ENCODE measurements at regions not wholly inside any gene's neighbourhood (a gene's known extent, or its start where the extent isn't known, plus 50 kb on each side); places are given as distances from the start of the nearest gene placed in this dataset.
A peak's percentile ranks its signal among the peaks of the same experiment; 100 is the strongest.
"Not testable (repeated sequence)": the region's sequence is repeated elsewhere in the genome, so short reads cannot be mapped to it uniquely, and the experiment has no call there.

DNA sequence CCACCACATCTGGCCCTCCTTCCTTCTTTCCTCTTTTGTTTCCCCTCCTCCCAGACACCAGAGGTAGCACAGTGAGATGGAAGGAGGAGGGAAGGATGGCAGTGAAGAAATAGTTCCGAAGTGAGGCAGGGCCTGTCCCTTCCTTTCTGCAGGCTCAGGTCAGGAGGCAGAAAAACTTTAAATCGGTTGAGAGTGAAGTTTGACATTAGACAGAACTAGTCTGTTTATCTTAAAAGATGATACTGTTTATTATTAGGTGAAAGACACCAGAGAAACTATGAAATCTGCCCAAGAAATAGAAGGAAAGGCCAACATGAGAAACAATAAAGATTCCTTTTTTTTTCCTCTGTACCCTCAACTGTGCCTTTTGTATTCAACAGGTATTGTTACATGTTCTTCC is 670.3 kb downstream of the UTRN start:
- no peak for DNase-seq (ENCODE audit: low read depth)

DNA sequence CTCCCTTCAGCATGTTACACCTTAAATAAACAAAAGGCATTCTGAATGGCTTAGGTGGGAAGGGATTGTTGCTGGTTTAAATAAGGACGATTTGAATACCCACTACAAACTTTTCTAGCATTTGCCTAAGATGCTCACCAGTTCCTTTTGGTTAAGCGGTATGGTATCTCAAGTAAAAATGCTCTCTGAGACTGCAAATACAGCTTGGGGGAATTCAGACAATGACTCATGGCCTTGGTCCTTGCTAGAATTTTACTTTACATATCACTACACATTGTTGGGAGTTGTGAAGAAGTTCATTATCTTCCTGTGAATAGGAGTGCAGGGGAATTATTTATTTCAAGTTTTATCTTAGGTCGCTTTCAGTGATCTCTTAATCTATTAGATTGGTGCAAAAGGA is 670.7 kb downstream of the UTRN start:
- peak; percentile 62 for DNase-seq (ENCODE audit: low read depth)

DNA sequence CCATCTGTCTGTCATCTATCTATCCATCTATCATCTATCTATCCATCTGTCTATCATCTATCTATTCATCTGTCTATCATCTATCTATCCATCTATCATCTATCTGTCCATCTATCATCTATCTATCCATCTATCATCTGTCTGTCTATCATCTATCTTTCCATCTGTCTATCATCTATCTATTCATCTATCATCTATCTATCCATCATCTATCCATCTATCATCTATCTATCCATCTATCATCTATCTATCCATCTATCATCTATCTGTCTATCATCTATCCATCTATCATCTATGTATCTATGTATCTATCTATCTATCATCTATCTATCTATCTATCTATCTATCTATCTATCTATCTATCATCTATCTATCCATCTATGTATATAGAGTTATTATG is 671.6 kb downstream of the UTRN start:
- not testable (repeated sequence) for DNase-seq (ENCODE audit: low read depth)

DNA sequence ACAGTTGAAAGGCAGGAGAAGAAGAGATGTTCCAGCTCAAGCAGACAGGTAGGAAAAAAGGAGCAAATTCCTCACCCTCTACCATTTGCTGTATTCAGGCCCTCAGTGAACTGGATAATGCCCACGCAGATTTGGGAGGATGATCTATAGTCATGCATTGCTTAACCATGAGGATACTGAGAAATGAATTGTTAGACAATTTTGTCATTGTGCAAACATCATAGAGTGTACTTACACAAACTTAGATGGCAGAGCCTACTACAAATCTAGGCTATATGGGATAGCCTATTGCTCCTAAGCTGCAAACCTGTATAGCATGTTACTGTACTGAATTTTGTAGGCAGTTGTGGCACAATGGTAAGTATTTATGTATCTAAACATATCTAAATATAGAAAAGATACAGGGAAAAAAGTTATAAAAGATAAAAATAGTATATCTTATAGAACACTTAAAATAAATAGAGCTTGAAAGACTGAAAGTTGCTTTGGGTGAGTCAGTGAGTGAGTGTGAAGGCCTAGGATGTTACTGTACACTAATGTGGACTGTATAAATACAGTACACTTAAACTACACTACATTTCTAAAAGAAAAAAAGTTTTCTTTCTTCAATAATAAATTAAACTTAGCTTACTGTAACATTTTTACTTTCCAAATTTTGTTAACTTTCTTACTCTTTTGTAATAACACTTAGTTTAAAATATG is 672.3 kb downstream of the UTRN start:
- no peak for DNase-seq (ENCODE audit: low read depth)

DNA sequence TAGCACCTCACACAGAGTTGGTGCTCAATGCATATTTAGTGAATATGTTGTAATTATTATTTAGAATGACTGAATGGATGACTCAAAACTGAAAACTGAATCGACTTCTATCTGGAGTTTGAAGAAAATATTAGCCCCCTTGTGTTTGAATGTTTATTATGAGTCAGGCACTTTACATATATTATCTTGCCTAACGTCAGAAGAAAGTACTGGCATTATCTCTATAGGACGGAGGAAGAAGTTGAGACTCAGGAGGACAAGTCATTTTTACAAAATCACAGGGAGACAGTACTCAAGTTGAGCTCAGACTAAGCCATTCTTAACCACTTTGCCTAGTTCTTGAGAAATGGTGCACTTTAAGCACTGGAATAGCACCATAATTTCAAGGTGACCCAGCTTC is 684.0 kb downstream of the UTRN start:
- DNase-seq (ENCODE audit: low read depth) = no peak

DNA sequence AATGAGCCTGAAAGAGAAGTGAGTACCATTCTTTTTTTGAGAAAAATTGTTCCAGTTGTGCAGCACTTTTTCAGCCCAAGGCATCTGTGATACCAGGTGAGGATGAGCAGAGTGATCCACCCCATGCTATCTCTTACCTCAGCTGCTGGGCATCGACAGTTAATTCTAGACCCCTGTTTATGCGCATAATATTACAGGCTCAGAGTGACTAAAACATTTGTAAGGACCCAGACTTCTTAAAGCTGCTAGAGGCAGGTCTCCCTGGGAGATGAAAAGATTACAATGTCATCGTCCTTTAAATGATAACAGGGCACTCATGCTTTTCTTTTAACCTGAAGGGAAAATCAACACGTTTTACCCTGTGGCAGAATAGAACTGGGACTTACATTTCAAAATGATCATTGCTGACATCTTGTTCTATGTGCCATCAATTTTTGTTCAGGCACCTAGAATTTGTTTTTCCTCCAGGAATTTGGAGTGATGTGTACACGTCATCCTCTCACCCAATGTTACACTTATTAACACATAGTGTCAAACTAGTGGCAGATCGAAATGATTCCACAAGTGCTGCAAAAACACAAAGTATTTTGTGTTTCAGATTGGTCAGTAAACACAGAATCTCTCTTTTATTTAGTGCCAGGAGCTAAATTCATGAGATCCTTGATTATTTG is 684.6 kb downstream of the UTRN start:
- DNase-seq (ENCODE audit: low read depth) = no peak

DNA sequence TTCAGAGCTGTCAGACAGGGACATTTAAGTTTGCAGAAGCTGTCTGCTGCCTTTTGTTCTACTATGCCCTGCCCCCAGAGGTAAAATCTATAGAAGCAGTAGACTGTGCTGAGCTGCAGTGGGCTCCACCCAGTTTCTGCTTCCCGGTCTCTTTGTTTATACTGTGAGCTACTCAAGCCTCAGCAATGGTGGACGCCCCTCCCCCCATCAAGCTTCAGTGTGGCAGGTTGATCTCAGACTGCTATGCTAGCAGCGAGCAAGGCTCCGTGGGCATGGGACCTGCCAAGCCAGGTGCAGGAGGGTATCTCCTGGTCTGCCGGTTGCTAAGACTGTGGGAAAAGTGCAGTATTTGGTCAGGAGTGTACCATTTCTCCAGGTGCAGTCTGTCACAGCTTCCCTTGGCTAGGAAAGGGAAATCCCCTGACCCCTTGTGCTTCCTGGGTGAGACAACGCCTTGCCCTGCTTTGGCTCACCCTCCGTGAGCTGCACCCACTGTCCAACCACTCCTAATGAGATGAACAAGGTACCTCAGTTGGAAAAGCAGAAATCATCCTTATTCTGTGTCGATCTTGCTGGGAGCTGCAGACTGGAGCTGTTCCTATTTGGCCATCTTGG is 692.2 kb downstream of the UTRN start:
- DNase-seq (ENCODE audit: low read depth) = peak; percentile 21

DNA sequence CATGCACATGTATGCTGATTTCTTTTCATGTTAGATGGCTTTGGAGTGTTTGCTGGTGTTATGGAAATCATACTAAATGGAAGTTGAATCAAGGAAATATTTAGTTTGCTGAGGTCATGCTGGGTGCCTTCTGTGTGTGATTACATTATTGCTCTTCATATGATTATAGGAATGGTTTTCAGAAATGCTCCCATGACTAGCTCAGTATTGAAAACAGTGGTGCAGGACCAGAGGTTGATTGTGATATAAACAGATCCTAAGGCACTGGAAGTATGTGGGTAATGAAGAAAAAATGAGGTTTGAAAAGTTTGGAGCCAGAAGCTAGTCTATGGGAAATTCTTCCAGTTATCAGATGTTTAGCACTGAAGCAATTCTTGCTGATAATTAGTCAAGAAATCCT is 693.1 kb downstream of the UTRN start:
- DNase-seq (ENCODE audit: low read depth) = no peak

DNA sequence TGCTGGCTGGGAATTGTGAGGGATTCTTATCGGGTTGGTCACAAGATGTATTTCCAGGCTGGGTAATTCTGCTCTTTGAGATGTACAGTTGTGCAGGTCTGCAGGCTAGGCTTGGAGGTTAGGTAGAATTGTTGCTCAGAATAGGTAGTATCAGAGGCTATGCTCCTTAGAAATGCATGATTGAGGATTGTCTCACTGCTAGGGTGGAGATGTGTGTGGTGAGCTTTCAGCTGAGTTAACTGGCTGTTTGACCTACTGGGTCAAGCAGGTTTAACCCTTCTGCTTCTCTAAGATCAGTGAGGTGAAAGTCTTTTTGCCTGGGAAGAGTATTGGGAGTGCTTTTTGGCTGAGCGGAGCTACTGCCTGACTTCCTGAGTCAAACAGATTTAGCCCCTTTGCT is 701.1 kb downstream of the UTRN start:
- peak; percentile 54 for DNase-seq (ENCODE audit: low read depth)

DNA sequence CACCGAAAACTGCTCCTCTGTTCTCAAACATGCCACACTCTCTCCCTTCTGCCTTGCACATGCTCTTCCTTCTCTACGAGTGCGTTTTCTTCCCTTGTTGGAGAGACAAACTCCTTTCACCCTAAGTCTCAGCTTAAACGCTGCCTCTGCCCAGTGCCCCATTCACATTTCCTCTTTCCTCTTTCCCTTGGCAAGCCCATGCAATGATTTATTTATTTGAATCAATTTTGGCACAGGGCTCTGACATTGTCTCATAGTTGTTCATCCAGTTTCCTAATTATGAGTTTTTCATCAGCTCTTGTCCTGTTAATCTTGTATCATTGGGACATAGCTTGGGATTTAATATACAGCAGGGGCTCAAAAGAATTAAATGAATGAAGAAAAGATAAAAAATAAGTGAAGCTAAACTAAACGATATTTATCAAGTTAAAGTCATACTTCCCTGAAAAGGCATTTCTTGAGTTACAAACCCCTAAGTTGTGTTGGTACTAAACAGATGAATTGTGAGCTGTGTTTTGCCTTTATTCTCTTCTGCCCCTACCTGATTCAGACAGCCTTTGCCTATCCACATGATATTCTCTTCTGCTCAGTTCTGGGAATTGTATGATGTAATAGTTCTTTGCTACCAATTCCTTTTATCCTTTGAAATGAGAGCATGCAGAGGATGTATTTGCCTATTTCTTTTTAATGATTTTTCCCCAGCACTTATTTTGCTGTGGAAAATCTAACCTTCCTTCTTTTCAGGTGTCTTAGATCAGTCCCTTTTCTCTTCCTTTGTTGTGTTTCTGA is 704.4 kb downstream of the UTRN start:
- no peak for DNase-seq (ENCODE audit: low read depth)

DNA sequence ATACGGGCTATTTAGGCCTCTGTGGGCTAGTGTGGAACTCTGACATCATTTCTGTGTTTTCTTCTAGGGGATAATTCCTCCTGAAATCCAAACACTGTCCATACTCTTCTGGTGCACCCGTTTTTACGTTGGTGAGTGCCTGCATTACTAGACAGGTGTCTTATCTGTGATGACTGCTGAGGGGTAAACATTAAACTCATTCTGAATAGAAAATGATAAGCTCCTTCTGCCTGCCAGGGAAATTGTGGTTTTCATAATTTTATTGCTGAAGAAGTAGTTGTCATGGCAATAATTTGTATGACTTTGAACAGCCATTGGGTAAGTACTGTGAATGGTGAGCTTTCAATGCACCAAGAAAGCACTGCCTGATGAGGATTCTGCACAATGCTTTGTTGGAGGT is 705.6 kb downstream of the UTRN start:
- no peak for DNase-seq (ENCODE audit: low read depth)

DNA sequence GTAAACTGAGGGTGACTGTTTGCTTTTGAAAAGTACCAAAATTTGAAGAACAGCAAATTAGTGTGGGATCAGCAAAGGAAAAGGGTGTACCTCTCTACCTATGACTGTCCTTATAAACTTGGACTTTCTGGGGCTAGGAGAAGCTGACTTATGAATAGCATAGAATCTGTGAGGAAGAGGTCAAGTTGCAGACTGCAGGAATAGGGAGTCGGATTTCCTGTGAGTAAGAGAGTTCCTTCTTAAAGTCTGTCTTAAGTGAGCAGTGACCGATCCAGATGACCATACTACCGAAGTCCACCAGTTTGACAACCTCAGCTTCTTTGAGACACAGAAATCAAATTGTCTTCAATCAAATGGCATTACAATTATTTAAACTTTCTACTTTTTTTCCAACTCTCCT is 708.7 kb downstream of the UTRN start:
- DNase-seq (ENCODE audit: low read depth) = peak; percentile 26

DNA sequence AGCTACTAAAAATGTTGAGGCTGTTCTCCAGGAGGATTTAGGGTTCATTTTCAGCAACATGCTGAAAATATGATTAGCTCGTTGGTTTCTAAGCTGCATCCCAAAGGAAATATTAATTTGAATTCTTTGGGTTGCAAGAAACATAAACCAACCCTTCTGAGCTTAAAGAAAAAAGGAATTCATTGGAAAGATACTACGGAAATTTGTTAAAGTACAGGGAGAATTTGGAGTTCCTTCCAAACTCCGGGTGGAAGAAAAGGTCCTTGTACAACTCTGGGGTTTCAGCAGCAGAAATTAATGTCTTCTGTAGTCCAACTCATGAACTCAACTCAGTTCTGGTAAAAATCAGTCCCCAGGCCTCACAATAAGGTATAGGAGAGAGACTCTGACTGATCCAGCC is 712.9 kb downstream of the UTRN start:
- DNase-seq (ENCODE audit: low read depth) = no peak

DNA sequence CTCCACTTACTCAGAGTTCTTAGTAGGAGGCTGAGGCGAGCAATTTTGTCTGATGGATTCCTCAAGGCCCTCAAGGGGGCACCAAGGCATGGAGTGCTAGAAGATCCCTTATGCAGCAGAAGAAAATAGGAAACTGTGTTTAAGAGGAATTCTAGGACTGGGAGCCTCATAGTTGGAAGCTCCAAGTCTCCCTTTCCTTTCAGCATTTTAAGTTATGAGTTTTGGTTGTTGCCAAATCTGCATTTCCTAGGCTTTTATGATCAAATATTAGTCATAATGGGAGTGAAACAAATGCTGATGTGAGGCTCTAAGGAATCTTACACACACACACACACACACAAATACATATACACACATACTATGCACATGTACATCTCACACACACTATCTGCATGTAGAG is 714.0 kb downstream of the UTRN start:
- no peak for DNase-seq (ENCODE audit: low read depth)

DNA sequence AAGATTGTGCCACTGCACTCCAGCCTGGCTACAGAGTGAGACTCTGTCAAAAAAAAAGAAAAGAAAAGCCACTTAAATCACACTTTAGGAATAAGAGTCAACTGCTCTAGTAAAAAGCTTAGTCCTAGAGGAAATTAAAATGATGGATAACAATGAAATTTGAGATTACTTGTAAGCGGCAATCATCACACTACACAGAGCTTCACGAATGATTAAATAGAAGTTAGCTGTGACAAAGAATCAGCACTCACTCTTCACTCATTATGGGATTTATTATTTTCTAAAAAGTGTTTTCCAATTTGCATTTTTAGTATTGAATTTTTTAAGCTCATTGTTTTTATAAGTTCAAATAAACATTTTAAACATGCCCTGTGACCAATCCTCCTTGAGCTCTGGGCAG is 718.0 kb downstream of the UTRN start:
- no peak for DNase-seq (ENCODE audit: low read depth)

DNA sequence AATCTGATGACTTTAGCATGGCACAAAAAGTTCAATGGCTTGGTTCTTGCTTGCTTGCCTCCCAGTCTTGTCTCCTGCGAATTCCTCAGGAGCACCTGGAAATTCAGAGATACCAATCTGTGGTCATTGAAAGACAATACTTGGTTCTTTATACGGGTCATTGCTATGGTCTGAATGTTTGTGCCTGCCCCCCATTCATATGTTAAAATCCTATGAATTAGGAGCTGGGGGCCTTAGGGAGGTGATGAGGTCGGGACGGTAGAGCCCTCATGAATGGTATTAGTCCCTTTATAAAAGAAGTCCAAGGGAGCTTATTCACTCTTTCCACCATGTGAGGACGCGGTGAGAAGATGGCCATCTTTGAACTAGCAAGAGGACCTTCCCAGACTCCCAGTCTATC is 721.8 kb downstream of the UTRN start:
- DNase-seq (ENCODE audit: low read depth) = no peak

DNA sequence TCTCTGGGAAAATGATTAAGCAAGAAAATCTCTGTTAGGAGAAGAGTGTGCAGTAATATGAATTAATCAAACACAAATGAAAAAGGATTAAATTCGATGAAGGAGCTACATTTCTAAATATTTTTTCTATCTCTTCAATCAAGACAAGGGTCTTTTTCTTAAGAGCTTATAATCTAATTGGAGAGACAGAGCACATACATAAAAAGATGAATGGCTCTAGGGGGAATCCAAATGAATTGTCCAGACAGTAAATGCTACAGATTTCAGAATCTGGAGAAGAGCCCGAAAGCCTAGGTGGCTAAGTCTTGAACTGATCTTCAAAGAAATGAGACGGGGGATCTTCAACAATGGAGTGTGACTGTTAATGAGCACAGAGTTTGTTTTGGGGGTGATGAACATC is 723.6 kb downstream of the UTRN start:
- no peak for DNase-seq (ENCODE audit: low read depth)

DNA sequence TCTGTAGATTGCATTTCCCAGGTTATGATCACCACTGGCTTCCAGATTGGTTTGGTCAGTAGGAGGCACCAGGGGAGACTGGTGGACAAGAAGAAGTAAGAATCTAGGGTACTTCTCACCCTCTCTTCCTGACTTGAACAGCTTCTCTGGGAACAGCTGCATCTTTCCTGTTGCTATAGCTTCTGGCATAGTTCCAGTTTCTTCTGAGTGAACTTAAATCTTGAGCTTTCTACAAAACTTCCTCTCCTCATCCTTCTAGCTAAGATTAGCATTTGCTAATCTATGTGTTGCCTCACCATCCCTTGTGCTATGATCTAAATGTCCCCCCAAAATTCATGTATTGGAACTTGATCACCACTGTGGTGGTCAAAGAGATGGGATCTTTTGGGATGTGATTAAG is 724.6 kb downstream of the UTRN start:
- DNase-seq (ENCODE audit: low read depth) = no peak

DNA sequence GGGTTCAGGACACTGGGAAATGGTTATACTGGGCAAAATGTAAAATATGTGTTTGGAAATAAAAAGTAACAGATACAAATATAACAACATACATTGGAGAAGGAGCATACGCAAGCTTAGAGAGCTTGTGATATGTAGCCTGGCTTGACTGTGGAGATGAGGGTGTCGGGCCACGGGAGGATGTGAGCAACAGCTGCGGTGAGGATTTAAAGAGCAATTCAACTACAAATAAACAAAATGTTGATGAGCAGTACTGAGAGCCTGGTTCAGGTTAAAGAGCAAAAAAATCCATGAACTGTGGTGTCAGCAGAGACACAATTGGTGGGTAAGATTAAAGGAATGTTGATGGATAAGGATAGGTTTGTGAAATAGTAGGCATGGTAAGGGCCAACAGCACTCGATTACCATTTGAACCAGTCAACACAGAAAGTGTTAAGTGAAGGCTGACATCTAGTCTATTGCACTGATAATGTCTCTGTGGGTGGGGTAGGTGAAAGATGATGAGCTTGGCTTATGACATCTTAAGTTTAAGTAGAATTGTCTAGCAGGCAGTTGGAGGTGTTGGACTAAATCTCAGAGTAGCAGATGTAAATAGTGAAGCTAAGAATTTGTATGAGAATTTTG is 723.2 kb downstream of the EPM2A start:
- no peak for DNase-seq (ENCODE audit: low read depth)

DNA sequence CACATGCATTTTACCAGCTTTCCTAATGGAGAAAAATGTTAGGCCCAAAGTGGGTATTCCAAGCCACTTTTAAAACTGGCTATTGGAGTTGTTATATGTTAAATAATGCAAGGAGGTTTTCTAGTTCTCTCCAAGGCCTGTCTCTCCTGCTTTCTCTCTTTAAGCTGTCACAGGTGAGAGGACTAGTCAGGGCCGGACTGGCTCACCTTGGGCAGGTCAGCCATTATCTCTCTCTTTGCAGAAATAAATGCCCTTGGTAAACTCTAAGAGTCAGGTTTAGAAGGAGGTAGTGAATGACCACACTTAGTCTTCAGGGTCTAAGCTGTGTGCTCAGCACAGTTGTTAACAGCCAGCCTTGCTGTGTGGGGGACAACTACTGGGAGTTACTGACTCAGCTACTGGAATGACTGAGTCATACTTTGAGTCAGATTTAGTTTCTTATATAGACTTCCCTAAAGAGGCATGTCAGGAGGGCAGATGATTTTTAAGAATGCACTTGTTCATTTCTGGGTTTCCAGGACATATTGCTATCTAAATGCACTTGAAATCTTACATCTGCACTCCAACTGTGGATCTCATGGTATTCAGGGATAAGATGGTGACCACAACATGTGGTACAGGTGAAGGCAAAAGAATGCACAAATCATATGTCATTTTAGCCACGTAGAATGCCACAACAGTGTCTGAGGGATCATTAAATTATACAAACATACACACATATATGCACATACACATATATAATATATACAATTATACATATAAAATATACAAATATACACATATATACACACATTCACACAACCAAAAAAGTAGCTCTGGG is 719.4 kb downstream of the EPM2A start:
- DNase-seq (ENCODE audit: low read depth) = peak; percentile 97

DNA sequence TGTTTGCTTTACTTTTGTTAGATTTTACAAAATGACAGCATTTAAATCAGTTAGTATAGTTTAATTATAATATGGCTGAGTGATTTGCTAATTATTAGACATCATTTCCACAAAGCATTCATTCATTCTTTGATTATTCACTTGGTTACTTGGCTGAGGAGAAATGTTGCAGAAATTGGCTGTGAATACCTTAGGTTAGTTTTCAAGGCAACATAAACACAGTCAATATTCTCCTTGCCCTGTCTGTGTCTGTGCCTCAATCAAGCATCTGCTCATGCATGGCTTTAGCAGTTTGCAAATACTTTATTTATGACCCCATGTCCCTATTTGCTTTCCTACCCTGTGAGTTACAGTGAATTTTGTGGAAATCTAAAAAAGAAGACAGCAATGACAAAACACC is 718.3 kb downstream of the EPM2A start:
- peak; percentile 83 for DNase-seq (ENCODE audit: low read depth)

Measured in renal cortical epithelial cell (primary cell).